ENCODE measurements at regions not wholly inside any gene's neighbourhood (a gene's known extent, or its start where the extent isn't known, plus 50 kb on each side); places are given as distances from the start of the nearest gene placed in this dataset.

GRCh38 chr9:120117081-120117480 is 462.9 kb downstream of the CDK5RAP2 start:
- Histone ChIP-seq H3K9me3 (ENCODE audit: low read length) (no peaks in the 10 kb centered on the region), H3K79me2 (ENCODE audit: insufficient read depth, low read length) (no peaks in the 10 kb centered on the region), H3K9me2 (ENCODE audit: low read depth, low read length) (no peaks in the 10 kb centered on the region), H3K4me3 (ENCODE audit: low read depth, low read length, poor library complexity, severe bottlenecking) (no peak overlapping the region), H3K27ac (ENCODE audit: low read depth, low read length, poor library complexity, severe bottlenecking) (no peak overlapping the region), H3K9ac (ENCODE audit: low read length) (no peak overlapping the region), H3F3A (ENCODE audit: insufficient read depth, low read length) (no peaks in the 10 kb centered on the region), H4K20me1 (ENCODE audit: insufficient read depth, low read length) (no peaks in the 10 kb centered on the region), H3K4me1 (ENCODE audit: insufficient read depth, low read length, severe bottlenecking) (no peaks in the 10 kb centered on the region), H2AFZ (ENCODE audit: low read length) (no peak overlapping the region), H3K4me2 (ENCODE audit: low read length) (no peak overlapping the region), H3K36me3 (ENCODE audit: insufficient read depth, low read length) (no peaks in the 10 kb centered on the region), H3K27me3 (ENCODE audit: insufficient read depth, low read length) (no peaks in the 10 kb centered on the region)
- TF ChIP-seq EZH2 (IDR thresholded peaks at IDR 0.05; ENCODE audit: borderline replicate concordance, low read length) = no peak

- no peak for TF ChIP-seq EZH2 (IDR thresholded peaks at IDR 0.05; ENCODE audit: borderline replicate concordance, low read length)
- TF ChIP-seq, protein P1, sequence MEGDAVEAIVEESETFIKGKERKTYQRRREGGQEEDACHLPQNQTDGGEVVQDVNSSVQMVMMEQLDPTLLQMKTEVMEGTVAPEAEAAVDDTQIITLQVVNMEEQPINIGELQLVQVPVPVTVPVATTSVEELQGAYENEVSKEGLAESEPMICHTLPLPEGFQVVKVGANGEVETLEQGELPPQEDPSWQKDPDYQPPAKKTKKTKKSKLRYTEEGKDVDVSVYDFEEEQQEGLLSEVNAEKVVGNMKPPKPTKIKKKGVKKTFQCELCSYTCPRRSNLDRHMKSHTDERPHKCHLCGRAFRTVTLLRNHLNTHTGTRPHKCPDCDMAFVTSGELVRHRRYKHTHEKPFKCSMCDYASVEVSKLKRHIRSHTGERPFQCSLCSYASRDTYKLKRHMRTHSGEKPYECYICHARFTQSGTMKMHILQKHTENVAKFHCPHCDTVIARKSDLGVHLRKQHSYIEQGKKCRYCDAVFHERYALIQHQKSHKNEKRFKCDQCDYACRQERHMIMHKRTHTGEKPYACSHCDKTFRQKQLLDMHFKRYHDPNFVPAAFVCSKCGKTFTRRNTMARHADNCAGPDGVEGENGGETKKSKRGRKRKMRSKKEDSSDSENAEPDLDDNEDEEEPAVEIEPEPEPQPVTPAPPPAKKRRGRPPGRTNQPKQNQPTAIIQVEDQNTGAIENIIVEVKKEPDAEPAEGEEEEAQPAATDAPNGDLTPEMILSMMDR (IDR thresholded peaks at IDR 0.05; ENCODE audit: low read length) = no peak
- no peaks in the 10 kb centered on the region for H3K79me2 ChIP-seq (ENCODE audit: insufficient read depth, low read length)
- no peak overlapping the region for H3K27ac ChIP-seq (ENCODE audit: low read depth, low read length, poor library complexity, severe bottlenecking)
- no peak overlapping the region for H3K4me3 ChIP-seq (ENCODE audit: low read depth, low read length, poor library complexity, severe bottlenecking)
- H3K36me3 ChIP-seq (ENCODE audit: insufficient read depth, low read length) = no peaks in the 10 kb centered on the region
- H3K4me2 ChIP-seq (ENCODE audit: low read length) = no peak overlapping the region
- no peaks in the 10 kb centered on the region for H4K20me1 ChIP-seq (ENCODE audit: insufficient read depth, low read length)
- H3K9me2 ChIP-seq (ENCODE audit: low read depth, low read length) = no peaks in the 10 kb centered on the region
- no peak overlapping the region for H2AFZ ChIP-seq (ENCODE audit: low read length)
- H3K4me1 ChIP-seq (ENCODE audit: insufficient read depth, low read length, severe bottlenecking) = no peaks in the 10 kb centered on the region
- no peak overlapping the region for H3K9ac ChIP-seq (ENCODE audit: low read length)
- H3F3A ChIP-seq (ENCODE audit: insufficient read depth, low read length) = no peaks in the 10 kb centered on the region
- no peaks in the 10 kb centered on the region for H3K27me3 ChIP-seq (ENCODE audit: insufficient read depth, low read length)
- no peaks in the 10 kb centered on the region for H3K9me3 ChIP-seq (ENCODE audit: low read length)
Measured at GRCh38 chr9:120110520-120110919, 469.4 kb downstream of the CDK5RAP2 start.

DNA sequence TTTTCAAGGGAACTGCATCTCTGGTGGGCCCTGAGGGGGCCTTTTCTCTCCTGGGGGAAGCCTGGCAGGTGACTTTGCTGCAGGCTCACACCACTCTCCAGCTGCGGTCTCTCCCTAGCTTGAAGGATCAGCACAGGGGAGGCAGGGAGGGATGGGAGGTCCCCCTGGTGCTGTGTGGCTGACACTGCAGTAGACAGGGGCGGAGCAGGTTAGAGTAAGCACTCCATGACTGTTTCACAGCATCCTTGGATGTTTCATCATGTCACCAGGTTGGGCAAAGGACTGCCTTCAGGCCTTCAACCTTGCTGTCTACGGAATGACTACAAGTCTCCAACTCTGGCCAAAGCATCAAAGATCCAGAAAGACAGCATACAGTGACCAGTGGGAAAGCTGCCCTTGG is 470.7 kb downstream of the CDK5RAP2 start:
- H3K9me2 ChIP-seq (ENCODE audit: low read depth, low read length) = no peaks in the 10 kb centered on the region
- no peaks in the 10 kb centered on the region for H3F3A ChIP-seq (ENCODE audit: insufficient read depth, low read length)
- H3K9me3 ChIP-seq (ENCODE audit: low read length) = no peaks in the 10 kb centered on the region
- H3K79me2 ChIP-seq (ENCODE audit: insufficient read depth, low read length) = no peaks in the 10 kb centered on the region
- H2AFZ ChIP-seq (ENCODE audit: low read length) = no peak overlapping the region
- H3K27ac ChIP-seq (ENCODE audit: low read depth, low read length, poor library complexity, severe bottlenecking) = no peak overlapping the region
- no peak overlapping the region for H3K4me3 ChIP-seq (ENCODE audit: low read depth, low read length, poor library complexity, severe bottlenecking)
- H3K4me2 ChIP-seq (ENCODE audit: low read length) = no peak overlapping the region
- TF ChIP-seq, protein P1 (IDR thresholded peaks at IDR 0.05; ENCODE audit: low read length) = peak; percentile 38; the same call in 1 of the 2 replicates
- no peak for TF ChIP-seq EZH2 (IDR thresholded peaks at IDR 0.05; ENCODE audit: borderline replicate concordance, low read length)
- H3K27me3 ChIP-seq (ENCODE audit: insufficient read depth, low read length) = no peaks in the 10 kb centered on the region
- H3K36me3 ChIP-seq (ENCODE audit: insufficient read depth, low read length) = no peaks in the 10 kb centered on the region
- no peaks in the 10 kb centered on the region for H3K4me1 ChIP-seq (ENCODE audit: insufficient read depth, low read length, severe bottlenecking)
- no peak overlapping the region for H3K9ac ChIP-seq (ENCODE audit: low read length)
- H4K20me1 ChIP-seq (ENCODE audit: insufficient read depth, low read length) = no peaks in the 10 kb centered on the region

GRCh38 chr9:120107138-120107537 is 472.8 kb downstream of the CDK5RAP2 start:
- H3K4me2 ChIP-seq (ENCODE audit: low read length) = no peak overlapping the region
- no peaks in the 10 kb centered on the region for H4K20me1 ChIP-seq (ENCODE audit: insufficient read depth, low read length)
- TF ChIP-seq EZH2 (IDR thresholded peaks at IDR 0.05; ENCODE audit: borderline replicate concordance, low read length) = no peak
- TF ChIP-seq, protein P1 (IDR thresholded peaks at IDR 0.05; ENCODE audit: low read length) = no peak
- no peaks in the 10 kb centered on the region for H3K36me3 ChIP-seq (ENCODE audit: insufficient read depth, low read length)
- H2AFZ ChIP-seq (ENCODE audit: low read length) = no peak overlapping the region
- H3K27me3 ChIP-seq (ENCODE audit: insufficient read depth, low read length) = no peaks in the 10 kb centered on the region
- H3K9ac ChIP-seq (ENCODE audit: low read length) = no peak overlapping the region
- H3K4me3 ChIP-seq (ENCODE audit: low read depth, low read length, poor library complexity, severe bottlenecking) = no peak overlapping the region
- H3K9me3 ChIP-seq (ENCODE audit: low read length) = no peaks in the 10 kb centered on the region
- no peak overlapping the region for H3K27ac ChIP-seq (ENCODE audit: low read depth, low read length, poor library complexity, severe bottlenecking)
- no peaks in the 10 kb centered on the region for H3F3A ChIP-seq (ENCODE audit: insufficient read depth, low read length)
- no peaks in the 10 kb centered on the region for H3K4me1 ChIP-seq (ENCODE audit: insufficient read depth, low read length, severe bottlenecking)
- H3K79me2 ChIP-seq (ENCODE audit: insufficient read depth, low read length) = no peaks in the 10 kb centered on the region
- H3K9me2 ChIP-seq (ENCODE audit: low read depth, low read length) = no peaks in the 10 kb centered on the region

Data from OCI-LY1 (cell line).